Muscle of back (tissue), 3 donors: ENCODE measurements at regions not wholly inside any gene's neighbourhood (a gene's known extent, or its start where the extent isn't known, plus 50 kb on each side); places are given as distances from the start of the nearest gene placed in this dataset.
"Not testable (repeated sequence)": the region's sequence is repeated elsewhere in the genome, so short reads cannot be mapped to it uniquely, and the experiment has no call there.

Source experiments
- DNase-seq, 3 donors: peaks; one replicate each; pipeline versions ENCODE4 v3.0.0 to v3.0.0-alpha.2; 2013

DNA sequence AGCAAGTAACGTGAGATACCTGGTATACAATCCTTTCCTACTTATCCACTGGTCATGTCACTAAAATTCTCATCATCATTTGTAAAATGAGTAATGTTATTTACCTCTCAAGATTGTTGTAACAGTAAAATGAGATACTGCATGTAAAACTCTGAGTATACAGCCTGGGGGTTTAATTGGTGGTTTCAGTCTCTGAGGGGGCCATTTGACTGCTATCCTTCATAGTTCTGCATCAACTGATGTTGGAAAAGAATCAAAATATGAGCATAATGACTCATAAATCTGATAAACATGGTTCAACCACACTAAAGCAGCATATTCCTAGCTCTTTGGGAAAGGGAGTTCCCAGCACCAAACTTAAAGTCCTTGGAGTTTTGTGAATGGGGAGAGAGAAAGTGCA lies 181.0 kb upstream of the GHR start:
- peak in 1 of 3 donors; percentile 5 for DNase-seq

GRCh38 chr5:42242881-42243485 lies 180.3 kb upstream of the GHR start:
- DNase-seq, result peak; percentile 12 to 58 (median 21)

DNA sequence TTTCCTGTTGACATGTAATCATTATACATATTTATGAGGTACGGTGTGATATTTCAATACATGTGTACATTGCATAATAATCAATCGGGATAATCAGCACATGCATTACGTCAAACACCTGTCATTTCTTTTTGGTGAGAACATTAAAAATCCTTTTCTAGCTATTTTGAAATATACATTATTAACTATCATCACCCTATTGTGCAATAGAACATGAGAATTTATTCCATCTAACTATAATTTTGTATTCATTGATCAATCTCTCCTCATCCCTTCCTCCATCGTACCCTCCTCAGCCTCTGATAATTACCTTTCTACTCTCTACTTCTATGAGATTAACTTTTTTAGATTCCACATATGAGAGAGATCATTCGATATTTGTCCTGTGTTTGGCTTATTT lies 170.9 kb upstream of the GHR start:
- no peak for DNase-seq

DNA sequence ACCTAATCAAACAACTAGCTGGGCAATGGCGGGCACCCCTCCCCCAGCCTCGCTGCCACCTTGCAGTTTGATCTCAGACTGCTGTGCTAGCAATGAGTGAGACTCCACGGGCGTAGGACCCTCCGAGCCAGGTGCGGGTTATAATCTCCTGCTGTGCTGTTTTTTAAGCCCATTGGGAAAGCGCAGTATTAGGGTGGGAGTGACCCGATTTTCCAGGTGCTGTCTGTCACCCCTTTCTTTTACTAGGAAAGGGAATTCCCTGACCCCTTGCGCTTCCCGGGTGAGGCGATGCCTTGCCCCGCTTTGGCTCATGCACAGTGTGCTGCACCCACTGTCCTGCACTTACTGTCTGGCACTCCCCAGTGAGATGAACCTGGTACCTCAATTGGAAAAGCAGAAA lies 163.3 kb upstream of the GHR start:
- not testable (repeated sequence) for DNase-seq

DNA sequence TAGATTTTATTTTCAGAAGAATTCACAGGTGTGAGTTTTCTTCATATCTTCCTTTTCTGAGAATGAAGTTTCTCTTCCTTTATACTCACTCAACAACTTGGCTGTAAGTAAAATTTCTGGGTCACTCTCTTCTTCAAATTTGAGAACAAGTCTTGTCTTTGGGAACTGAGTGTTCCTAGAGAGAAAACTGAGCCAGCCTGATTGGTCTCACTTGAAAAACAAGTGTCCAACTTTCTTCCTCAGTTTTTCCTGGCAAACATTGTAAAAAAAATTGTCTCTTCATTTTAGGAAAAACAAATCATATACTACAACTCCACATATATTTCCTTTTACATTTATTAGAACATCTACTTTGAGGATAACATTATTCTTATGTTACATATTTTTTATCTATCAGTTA lies 156.1 kb upstream of the GHR start:
- DNase-seq, result peak; percentile 13 to 23 (median 17)

DNA sequence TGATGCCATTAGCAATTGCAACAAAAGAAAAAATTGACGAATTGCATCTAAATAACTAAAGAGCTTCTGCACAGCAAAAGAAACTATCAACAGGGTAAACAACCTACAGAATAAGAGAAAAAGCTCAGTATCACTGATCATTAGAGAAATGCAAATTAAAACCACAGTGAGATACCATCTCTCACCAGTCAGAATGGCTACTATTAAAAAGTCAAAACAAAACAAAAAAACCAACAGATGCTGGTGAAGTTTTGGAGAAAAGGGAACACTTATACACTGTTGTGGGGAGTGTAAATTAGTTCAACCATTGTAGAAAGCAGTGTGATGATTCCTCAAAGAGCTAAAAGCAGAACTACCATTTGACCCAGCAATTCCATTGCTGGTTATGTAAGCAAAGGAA lies 155.1 kb upstream of the GHR start:
- not testable (repeated sequence) for DNase-seq

DNA sequence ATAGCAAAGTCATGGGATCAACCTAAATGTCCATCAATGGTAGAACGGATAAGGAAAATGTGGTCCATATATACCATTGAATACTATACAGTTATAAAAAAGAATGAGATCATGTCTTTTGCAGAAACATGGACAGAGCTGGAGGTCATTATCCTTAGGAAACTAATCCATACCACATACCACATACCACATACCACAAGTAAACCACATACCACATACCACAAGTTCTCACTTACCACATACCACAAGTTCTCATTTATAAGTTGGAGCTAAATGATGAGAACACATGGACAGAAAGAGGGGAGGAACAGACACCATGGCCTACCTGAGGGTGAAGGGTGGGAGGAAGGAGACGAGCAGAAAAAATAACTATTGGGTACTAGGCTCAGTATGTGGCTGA lies 154.6 kb upstream of the GHR start:
- DNase-seq, result no peak

DNA sequence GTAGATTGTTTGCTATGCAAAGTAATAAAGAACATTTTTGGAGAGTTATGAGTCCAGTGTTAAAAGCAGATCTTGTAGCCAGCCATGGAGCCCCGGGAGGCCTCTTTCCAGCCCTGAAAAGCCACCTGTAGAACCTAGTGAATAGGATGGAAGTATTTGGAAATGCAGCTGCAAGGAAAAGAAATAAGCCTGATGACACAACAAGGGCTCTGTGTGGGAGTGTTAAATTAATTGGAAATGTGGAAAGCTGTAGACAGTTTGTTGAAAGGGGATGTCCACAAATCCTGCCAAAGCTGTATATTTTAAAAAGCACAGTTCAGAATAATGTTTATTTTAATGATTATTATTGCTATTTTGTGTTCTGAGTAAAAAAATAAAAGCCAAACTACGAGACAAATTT lies 152.5 kb upstream of the GHR start:
- DNase-seq, result peak; percentile 13 to 59 (median 29)

DNA sequence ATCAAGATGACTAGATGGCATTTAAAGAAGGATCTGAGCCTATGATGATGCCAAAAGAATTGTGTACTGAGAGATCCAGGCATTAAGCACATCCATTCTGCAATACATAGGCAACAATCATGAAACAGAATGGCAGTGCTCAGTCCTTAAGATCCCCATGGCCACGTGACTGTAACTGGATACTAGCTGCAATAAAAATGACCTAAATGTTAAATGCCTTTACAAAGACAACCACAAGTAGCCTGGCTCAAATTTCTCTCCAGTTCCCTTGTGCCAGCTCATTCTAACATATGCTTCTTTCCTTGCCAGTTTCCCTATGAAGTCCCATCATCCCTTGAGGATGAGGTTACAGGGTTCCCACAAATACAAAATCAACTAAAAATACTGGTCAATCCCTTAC lies 148.3 kb upstream of the GHR start:
- no peak for DNase-seq

DNA sequence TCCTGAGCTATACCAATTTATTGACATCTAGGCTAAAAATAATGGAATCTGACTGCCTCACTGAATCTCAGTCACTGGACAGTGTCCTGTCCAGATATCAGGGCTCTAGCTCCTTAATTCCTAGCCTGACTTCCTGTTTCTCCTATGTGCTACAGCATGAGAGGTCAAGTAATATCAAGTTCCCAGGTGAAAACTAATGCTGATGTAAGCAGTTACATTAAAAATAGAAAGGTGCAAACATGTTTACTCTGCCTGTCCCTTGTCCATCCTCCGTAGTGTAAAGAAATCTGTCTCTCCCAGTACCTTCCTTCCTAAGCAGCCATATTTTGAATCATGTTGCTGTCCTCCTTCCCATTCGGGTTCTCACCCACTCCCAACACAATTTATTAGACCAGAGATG lies 145.9 kb upstream of the GHR start:
- no peak for DNase-seq

DNA sequence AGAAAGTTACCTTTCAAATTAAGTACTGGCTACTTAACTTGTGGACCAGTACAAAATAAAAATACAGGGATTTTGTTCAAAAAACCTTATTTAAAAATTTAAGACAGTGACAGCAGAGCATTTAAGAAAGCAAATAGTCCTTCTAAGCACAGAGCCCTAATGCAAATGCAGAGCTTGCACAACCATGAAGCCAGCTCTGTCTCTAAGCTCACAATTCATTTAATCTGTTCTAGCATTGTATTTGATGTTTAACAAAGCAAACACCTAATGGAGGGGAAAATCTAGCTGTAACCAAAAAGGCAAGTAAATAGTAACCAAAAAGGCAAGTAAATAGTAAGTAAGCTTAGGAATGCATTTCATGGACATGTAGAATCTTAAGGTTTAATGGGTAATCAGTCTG lies 138.7 kb upstream of the GHR start:
- no peak for DNase-seq

- DNase-seq, result no peak
Measured at GRCh38 chr5:42285230-42285629, 138.0 kb upstream of the GHR start.

DNA sequence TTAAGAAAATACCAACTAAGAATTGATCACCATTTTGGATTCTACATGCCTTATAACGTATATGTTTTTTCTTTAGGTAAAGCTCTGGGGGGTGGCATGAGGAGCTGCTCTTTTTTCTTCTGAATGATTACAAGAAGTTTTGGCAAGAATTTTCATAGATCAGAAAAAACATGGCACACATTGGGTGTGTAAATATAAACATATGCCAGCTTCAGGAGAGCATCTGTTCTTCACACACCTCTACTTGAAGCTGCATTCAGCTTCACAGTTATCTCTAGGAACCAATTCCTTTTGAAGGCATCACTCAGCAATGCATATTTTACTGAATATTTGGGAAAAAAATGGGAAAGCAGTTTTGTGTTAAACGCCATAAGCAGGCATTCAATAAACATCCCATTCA lies 122.7 kb upstream of the GHR start:
- DNase-seq, result no peak

- DNase-seq, result peak; percentile 12 to 41 (median 20)
Measured at GRCh38 chr5:42301349-42301748, 121.9 kb upstream of the GHR start.

DNA sequence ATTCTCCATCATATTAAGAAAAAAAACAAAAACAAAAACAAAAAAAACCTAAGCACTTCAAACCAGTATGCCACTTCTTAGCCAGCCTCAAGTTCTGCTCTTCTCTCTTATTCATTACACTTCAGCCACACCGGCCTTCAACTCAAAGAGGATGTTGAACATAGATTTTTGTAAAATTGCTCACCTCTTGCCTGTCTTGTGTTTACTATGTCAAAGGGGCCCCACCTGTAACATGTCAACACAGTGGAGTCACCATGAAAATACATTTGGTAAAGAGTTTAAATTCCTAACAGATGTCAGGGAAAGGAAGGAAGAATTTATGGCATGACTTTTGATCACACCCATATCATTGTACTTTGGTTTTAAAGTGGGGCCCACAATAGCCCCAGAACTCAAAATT lies 121.1 kb upstream of the GHR start:
- no peak for DNase-seq

DNA sequence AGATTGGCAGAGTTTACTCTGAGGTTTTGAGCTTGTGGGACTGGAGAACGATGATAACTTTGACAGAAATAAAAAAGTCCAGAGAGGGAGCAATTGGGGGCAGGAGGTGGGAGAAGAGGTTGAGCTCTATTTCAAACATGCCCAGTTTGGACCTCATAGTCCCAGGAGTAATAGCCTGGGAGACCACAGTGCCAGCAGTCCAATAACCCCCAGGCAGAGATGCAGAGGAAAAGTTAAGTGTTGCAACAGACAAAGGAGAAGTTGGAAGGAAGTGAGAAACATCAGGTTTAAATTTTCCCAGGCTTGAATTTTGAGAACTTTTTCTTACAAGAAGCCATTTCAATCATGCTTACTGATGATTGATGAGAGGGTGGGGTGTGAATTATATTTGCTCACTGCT lies 117.0 kb upstream of the GHR start:
- peak in 1 of 3 donors; percentile 18 for DNase-seq

GRCh38 chr5:42309865-42310264 lies 113.4 kb upstream of the GHR start:
- no peak for DNase-seq

GRCh38 chr5:42315214-42315613 lies 108.0 kb upstream of the GHR start:
- no peak for DNase-seq

GRCh38 chr5:42317575-42317974 lies 105.7 kb upstream of the GHR start:
- no peak for DNase-seq

DNA sequence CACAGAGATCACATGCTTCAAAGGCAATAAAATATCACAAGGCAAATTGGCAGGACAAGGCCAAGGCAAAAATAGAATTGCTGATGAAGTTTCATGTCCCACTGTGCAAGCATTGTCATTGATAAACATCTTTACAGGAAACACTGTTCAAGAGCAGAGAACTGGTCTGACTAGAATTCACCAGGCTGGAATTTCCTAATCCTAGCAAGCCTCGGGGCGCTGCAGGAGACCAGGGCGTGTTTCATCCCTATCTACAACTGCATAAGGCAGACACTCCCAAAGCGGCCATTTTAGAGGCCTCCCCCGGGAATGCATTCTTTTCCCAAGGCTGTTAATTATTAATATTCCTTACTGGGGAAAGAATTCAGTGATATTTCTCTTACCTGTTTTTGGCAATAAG lies 103.7 kb upstream of the GHR start:
- not testable (repeated sequence) for DNase-seq

DNA sequence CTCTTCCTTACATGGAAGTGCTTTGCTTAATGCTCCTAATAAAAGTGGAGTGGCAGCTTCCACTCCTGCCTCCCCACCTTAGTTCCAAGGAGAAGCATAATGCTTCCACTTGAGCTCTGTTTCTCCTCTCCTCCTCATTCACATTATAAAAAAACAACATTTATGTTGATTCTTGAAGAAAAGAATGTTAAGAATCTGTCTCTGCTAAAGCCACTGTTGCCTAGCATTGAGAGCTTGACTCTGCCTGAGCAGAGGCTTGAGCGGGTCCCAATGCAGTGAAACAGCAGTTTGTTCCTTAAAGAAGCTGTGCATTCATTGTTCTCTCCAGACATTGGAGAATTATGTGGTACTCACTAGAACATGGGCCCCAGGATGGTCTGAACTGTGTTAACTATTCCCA lies 101.5 kb upstream of the GHR start:
- no peak for DNase-seq

DNA sequence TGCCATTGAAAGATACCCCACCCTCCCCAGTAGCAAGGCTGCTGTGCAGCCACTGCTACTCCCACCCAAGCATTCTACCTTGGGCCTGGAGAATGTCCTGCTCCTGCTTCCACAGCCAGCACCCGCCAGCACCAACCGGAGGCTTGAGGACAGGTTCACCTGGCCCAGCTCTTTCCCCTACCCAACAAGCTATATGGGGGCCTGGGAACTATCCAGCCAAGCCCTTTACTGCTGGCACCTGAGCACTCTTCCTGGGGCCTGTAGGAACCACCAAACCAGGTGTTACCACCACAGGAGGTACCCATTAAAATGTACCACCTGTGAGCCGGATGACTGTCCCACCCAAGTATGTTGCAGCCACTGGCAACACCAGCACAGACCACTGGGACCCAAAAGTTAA lies 86.1 kb upstream of the GHR start:
- DNase-seq, result no peak

GRCh38 chr5:42337607-42338006 lies 85.6 kb upstream of the GHR start:
- DNase-seq, result no peak

GRCh38 chr5:42338136-42338535 lies 85.1 kb upstream of the GHR start:
- DNase-seq, result no peak

DNA sequence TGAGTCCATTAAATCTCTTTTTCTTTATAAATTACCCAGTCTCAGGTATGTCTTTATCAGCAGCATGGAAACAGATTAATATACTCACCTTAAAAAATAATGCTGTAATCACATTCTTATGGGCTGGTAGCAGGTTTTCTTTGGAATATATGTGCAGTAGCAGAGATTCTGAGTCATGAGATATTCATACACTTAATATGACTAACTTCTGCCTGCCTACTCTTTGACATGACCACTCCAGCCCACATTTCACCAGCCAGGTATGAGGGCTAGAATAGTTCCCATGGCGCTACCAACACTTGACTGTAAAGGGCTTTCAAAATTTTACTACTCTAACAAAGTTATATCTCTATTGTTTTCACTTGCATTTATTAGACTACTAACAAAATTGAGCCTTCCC lies 74.1 kb upstream of the GHR start:
- DNase-seq, result no peak
